Activated CD4-positive, alpha-beta memory T cell treated with anti-CD3 and anti-CD28 coated beads, Interleukin-2, amount 10 ng/mL, durations not matched to agents 7 days and 5 days (primary cell): ENCODE measurements at regions not wholly inside any gene's neighbourhood (a gene's known extent, or its start where the extent isn't known, plus 50 kb on each side); places are given as distances from the start of the nearest gene placed in this dataset.
"Not testable (repeated sequence)": the region's sequence is repeated elsewhere in the genome, so short reads cannot be mapped to it uniquely, and the experiment has no call there.

Experiments used
- CTCF ChIA-PET: fragments of 350-600 bp; sonication (Branson Sonifier 250); formaldehyde crosslinking; loops from one replicate; lab custom pipeline; 2021; ENCODE audit warnings: antibody characterized with exemption, inconsistent platforms; lab: Charles Lee
- POLR2A ChIA-PET: fragments of 350-600 bp; sonication (Branson Sonifier 250); formaldehyde crosslinking; loops from one replicate; lab custom pipeline; 2021; ENCODE audit warnings: antibody characterized with exemption; lab: Charles Lee
- DNase-seq: peaks from one replicate; pipeline ENCODE4 v3.0.0-alpha.2; 2020
- H3K27ac Mint-ChIP-seq: one replicate; pipeline ENCODE4 v1.8.0; 2021; ENCODE audit warnings: mild to moderate bottlenecking, mixed read lengths
- H3K27me3 Mint-ChIP-seq: one replicate; pipeline ENCODE4 v1.8.0; 2021; ENCODE audit warnings: mixed read lengths
- H3K36me3 Mint-ChIP-seq: one replicate; pipeline ENCODE4 v1.8.0; 2021; ENCODE audit warnings: low read depth, mixed read lengths
- H3K4me1 Mint-ChIP-seq: one replicate; pipeline ENCODE4 v1.8.0; 2021; ENCODE audit warnings: mixed read lengths
- H3K4me3 Mint-ChIP-seq: one replicate; pipeline ENCODE4 v1.8.0; 2021; ENCODE audit warnings: mild to moderate bottlenecking, mixed read lengths
- H3K9me3 Mint-ChIP-seq: one replicate; pipeline ENCODE4 v1.8.0; 2021; ENCODE audit warnings: mixed read lengths

- no peaks in the 10 kb centered on the region for H3K36me3 Mint-ChIP-seq
- H3K4me3 Mint-ChIP-seq, result no peak overlapping the region
- no peak for DNase-seq
- peaks cover 7% of the 10 kb centered on the region for H3K9me3 Mint-ChIP-seq
- H3K27me3 Mint-ChIP-seq, result no peaks in the 10 kb centered on the region
- H3K27ac Mint-ChIP-seq, result no peak overlapping the region
- H3K4me1 Mint-ChIP-seq, result no peaks in the 10 kb centered on the region
- POLR2A ChIA-PET, result no interaction called here
- CTCF ChIA-PET, result no interaction called here
Measured at GRCh38 chr5:104573949-104574709, 1011.5 kb upstream of the NUDT12 start.

- no peak overlapping the region for H3K4me3 Mint-ChIP-seq
- POLR2A ChIA-PET, result no interaction called here
- CTCF ChIA-PET, result no interaction called here
Measured at GRCh38 chr5:104569621-104570020, 1007.0 kb upstream of the NUDT12 start.

GRCh38 chr5:104564530-104564929 lies 1001.9 kb upstream of the NUDT12 start:
- Mint-ChIP-seq H3K4me3 (no peak overlapping the region), H3K36me3 (no peaks in the 10 kb centered on the region), H3K9me3 (peaks cover 8% of the 10 kb centered on the region), H3K27ac (no peak overlapping the region), H3K4me1 (no peaks in the 10 kb centered on the region), H3K27me3 (no peaks in the 10 kb centered on the region)
- POLR2A ChIA-PET, result no interaction called here
- no peak for DNase-seq
- CTCF ChIA-PET, result no interaction called here

More at GRCh38 chr5:104569621-104570020, 1007.0 kb upstream of the NUDT12 start:
- no peak for DNase-seq
- peaks cover 8% of the 10 kb centered on the region for H3K9me3 Mint-ChIP-seq
- no peaks in the 10 kb centered on the region for H3K4me1 Mint-ChIP-seq
- no peak overlapping the region for H3K27ac Mint-ChIP-seq
- no peaks in the 10 kb centered on the region for H3K27me3 Mint-ChIP-seq
- H3K36me3 Mint-ChIP-seq, result no peaks in the 10 kb centered on the region

- no peaks in the 10 kb centered on the region for H3K27me3 Mint-ChIP-seq
- DNase-seq, result no peak
- H3K4me3 Mint-ChIP-seq, result no peak overlapping the region
- POLR2A ChIA-PET, result no interaction called here
- H3K36me3 Mint-ChIP-seq, result no peaks in the 10 kb centered on the region
- CTCF ChIA-PET, result no interaction called here
- H3K27ac Mint-ChIP-seq, result no peak overlapping the region
- H3K4me1 Mint-ChIP-seq, result no peaks in the 10 kb centered on the region
- H3K9me3 Mint-ChIP-seq, result peaks cover 10% of the 10 kb centered on the region
Measured at GRCh38 chr5:104556957-104557356, 994.4 kb upstream of the NUDT12 start.

- ChIA-PET CTCF (no interaction called here), POLR2A (no interaction called here)
- Mint-ChIP-seq H3K4me3 (no peak overlapping the region), H3K27ac (no peak overlapping the region), H3K4me1 (no peaks in the 10 kb centered on the region), H3K36me3 (no peaks in the 10 kb centered on the region), H3K27me3 (no peaks in the 10 kb centered on the region), H3K9me3 (peaks cover 3% of the 10 kb centered on the region)
- no peak for DNase-seq
Measured at GRCh38 chr5:104551628-104552027, 989.0 kb upstream of the NUDT12 start.

- CTCF ChIA-PET, H3K27ac Mint-ChIP-seq, DNase-seq, POLR2A ChIA-PET, H3K4me1 Mint-ChIP-seq, H3K36me3 Mint-ChIP-seq, H3K4me3 Mint-ChIP-seq, H3K9me3 Mint-ChIP-seq, H3K27me3 Mint-ChIP-seq: not testable (repeated sequence)
Measured at GRCh38 chr5:104546871-104547270, 984.3 kb upstream of the NUDT12 start.

GRCh38 chr5:104541141-104541785 lies 978.7 kb upstream of the NUDT12 start:
- CTCF ChIA-PET, result no interaction called here

GRCh38 chr5:104540448-104540847 lies 977.9 kb upstream of the NUDT12 start:
- Mint-ChIP-seq H3K4me3 (no peak overlapping the region), H3K27me3 (no peaks in the 10 kb centered on the region), H3K9me3 (peaks cover 3% of the 10 kb centered on the region), H3K4me1 (no peaks in the 10 kb centered on the region), H3K27ac (no peak overlapping the region), H3K36me3 (no peaks in the 10 kb centered on the region)
- DNase-seq, result no peak
- ChIA-PET POLR2A (no interaction called here), CTCF (no interaction called here)

More at GRCh38 chr5:104541141-104541785, 978.7 kb upstream of the NUDT12 start:
- Mint-ChIP-seq H3K27ac (no peak overlapping the region), H3K36me3 (no peaks in the 10 kb centered on the region), H3K4me1 (no peaks in the 10 kb centered on the region), H3K9me3 (peaks cover 3% of the 10 kb centered on the region), H3K4me3 (no peak overlapping the region), H3K27me3 (no peaks in the 10 kb centered on the region)
- DNase-seq, result no peak
- POLR2A ChIA-PET, result no interaction called here

GRCh38 chr5:104539618-104540350 lies 977.2 kb upstream of the NUDT12 start:
- no peaks in the 10 kb centered on the region for H3K27me3 Mint-ChIP-seq
- no peaks in the 10 kb centered on the region for H3K36me3 Mint-ChIP-seq
- peaks cover 4% of the 10 kb centered on the region for H3K9me3 Mint-ChIP-seq
- no peaks in the 10 kb centered on the region for H3K4me1 Mint-ChIP-seq
- ChIA-PET CTCF (no interaction called here), POLR2A (no interaction called here)
- DNase-seq, result no peak
- no peak overlapping the region for H3K27ac Mint-ChIP-seq
- H3K4me3 Mint-ChIP-seq, result no peak overlapping the region

- Mint-ChIP-seq H3K9me3 (peaks cover 7% of the 10 kb centered on the region), H3K36me3 (no peaks in the 10 kb centered on the region), H3K27ac (no peak overlapping the region), H3K4me3 (no peak overlapping the region), H3K4me1 (no peaks in the 10 kb centered on the region), H3K27me3 (no peaks in the 10 kb centered on the region)
- DNase-seq, result no peak
- ChIA-PET CTCF (no interaction called here), POLR2A (no interaction called here)
Measured at GRCh38 chr5:104538734-104539133, 976.1 kb upstream of the NUDT12 start.

GRCh38 chr5:104533498-104533897 lies 970.9 kb upstream of the NUDT12 start:
- no peak for DNase-seq
- H3K27ac Mint-ChIP-seq, result no peak overlapping the region
- POLR2A ChIA-PET, result no interaction called here
- H3K27me3 Mint-ChIP-seq, result no peaks in the 10 kb centered on the region
- H3K9me3 Mint-ChIP-seq, result peaks cover 12% of the 10 kb centered on the region
- CTCF ChIA-PET, result no interaction called here
- H3K4me1 Mint-ChIP-seq, result no peaks in the 10 kb centered on the region
- H3K36me3 Mint-ChIP-seq, result no peaks in the 10 kb centered on the region
- no peak overlapping the region for H3K4me3 Mint-ChIP-seq

GRCh38 chr5:104526866-104527265 lies 964.3 kb upstream of the NUDT12 start:
- H3K9me3 Mint-ChIP-seq, result peaks cover 9% of the 10 kb centered on the region
- DNase-seq, result no peak
- no peaks in the 10 kb centered on the region for H3K4me1 Mint-ChIP-seq
- no peak overlapping the region for H3K27ac Mint-ChIP-seq
- no peaks in the 10 kb centered on the region for H3K36me3 Mint-ChIP-seq
- ChIA-PET POLR2A (no interaction called here), CTCF (no interaction called here)
- H3K4me3 Mint-ChIP-seq, result no peak overlapping the region
- no peaks in the 10 kb centered on the region for H3K27me3 Mint-ChIP-seq

GRCh38 chr5:104513640-104514072 lies 951.1 kb upstream of the NUDT12 start:
- no peak overlapping the region for H3K4me3 Mint-ChIP-seq
- ChIA-PET CTCF (no interaction called here), POLR2A (no interaction called here)
- no peak for DNase-seq
- H3K4me1 Mint-ChIP-seq, result no peaks in the 10 kb centered on the region
- H3K36me3 Mint-ChIP-seq, result no peaks in the 10 kb centered on the region
- H3K27me3 Mint-ChIP-seq, result no peaks in the 10 kb centered on the region
- no peak overlapping the region for H3K27ac Mint-ChIP-seq
- peaks cover 10% of the 10 kb centered on the region for H3K9me3 Mint-ChIP-seq
